CD14-positive monocyte (primary cell): ENCODE measurements at regions not wholly inside any gene's neighbourhood (a gene's known extent, or its start where the extent isn't known, plus 50 kb on each side); places are given as distances from the start of the nearest gene placed in this dataset.

Experiments
- DNase-seq, 3 donors: peaks; one replicate each; pipeline ENCODE4 v3.0.0-alpha.2; 2011 to 2022
- H2AFZ ChIP-seq: 2 replicates; pipeline ENCODE4 v1.6.0; 2012; ENCODE audit warnings: mild to moderate bottlenecking, low read depth, low read length, inconsistent platforms; ENCODE audit not compliant: insufficient read depth, poor library complexity, severe bottlenecking
- H3K27ac ChIP-seq, 2 donors: 1 replicate in 1 of 2; 2 replicates in 1 of 2; pipeline ENCODE4 v1.5.1; 2012 to 2013; ENCODE audit warnings: low read length in 2 of 2, control low read depth in 1 of 2, inconsistent platforms in 1 of 2, low read depth in 1 of 2, mild to moderate bottlenecking in 1 of 2
- H3K27me3 ChIP-seq, 2 donors: one replicate each; pipeline versions ENCODE4 v1.6.0 to v1.6.1; 2011 to 2013; ENCODE audit warnings: low read length in 2 of 2; ENCODE audit not compliant: control insufficient read depth in 2 of 2, insufficient read depth in 2 of 2
- H3K36me3 ChIP-seq, 2 donors: replicated peaks in 1 of 2; 1 replicate in 1 of 2; 2 replicates in 1 of 2; pipeline versions ENCODE4 v1.5.1 to v1.6.1; 2012 to 2013; ENCODE audit warnings: low read length in 2 of 2, control low read depth in 1 of 2, inconsistent platforms in 1 of 2, mild to moderate bottlenecking in 1 of 2; ENCODE audit not compliant: insufficient read depth in 2 of 2, control insufficient read depth in 1 of 2
- H3K4me1 ChIP-seq, 2 donors: 1 replicate in 1 of 2; 2 replicates in 1 of 2; pipeline versions ENCODE4 v1.5.1 to v1.6.1; 2012 to 2013; ENCODE audit warnings: low read length in 2 of 2, control low read depth in 1 of 2, inconsistent platforms in 1 of 2, mild to moderate bottlenecking in 1 of 2, moderate library complexity in 1 of 2; ENCODE audit not compliant: insufficient read depth in 2 of 2, control insufficient read depth in 1 of 2
- H3K4me2 ChIP-seq: replicated peaks from 2 replicates; pipeline ENCODE3; 2012; ENCODE audit warnings: low read length, moderate library complexity, mild to moderate bottlenecking; ENCODE audit not compliant: poor library complexity, severe bottlenecking; ENCODE audit errors: extremely low read depth
- H3K4me3 ChIP-seq, 3 experiments: fragments of 200-600 bp in 1 of 3; sonication (generic) in 1 of 3; replicated peaks in 1 of 3; 1 replicate in 2 of 3; 2 replicates in 1 of 3; pipeline ENCODE4 v1.5.1; 2011 to 2013; ENCODE audit warnings: low read length in 3 of 3, mild to moderate bottlenecking in 3 of 3, control low read depth in 2 of 3, low read depth in 2 of 3, inconsistent platforms in 1 of 3, moderate library complexity in 1 of 3
- H3K79me2 ChIP-seq: 2 replicates; pipeline ENCODE4 v1.6.0; 2012; ENCODE audit warnings: mild to moderate bottlenecking, control low read depth, inconsistent platforms, low read length, moderate library complexity; ENCODE audit not compliant: insufficient read depth
- H3K9ac ChIP-seq: 2 replicates; pipeline ENCODE4 v1.6.0; 2017; ENCODE audit warnings: low read length, mild to moderate bottlenecking; ENCODE audit not compliant: insufficient read depth, poor library complexity, severe bottlenecking
- H3K9me3 ChIP-seq, 2 donors: replicated peaks in 1 of 2; 1 replicate in 1 of 2; 2 replicates in 1 of 2; pipeline versions ENCODE4 v1.5.1 to v1.6.1; 2012 to 2013; ENCODE audit warnings: low read length in 2 of 2, control low read depth in 1 of 2; ENCODE audit not compliant: control insufficient read depth in 1 of 2, insufficient read depth in 1 of 2
- H4K20me1 ChIP-seq: 2 replicates; pipeline ENCODE4 v1.6.0; 2012; ENCODE audit warnings: mild to moderate bottlenecking, low read length, control low read depth, moderate library complexity; ENCODE audit not compliant: insufficient read depth
- H3K27ac Mint-ChIP-seq, 7 donors: one replicate each; pipeline ENCODE4 v1.8.0; 2020; ENCODE audit warnings: mild to moderate bottlenecking in 7 of 7, mixed read lengths in 7 of 7, moderate library complexity in 6 of 7, inconsistent platforms in 2 of 7
- H3K27me3 Mint-ChIP-seq, 3 donors: one replicate each; pipeline ENCODE4 v1.8.0; 2021 to 2022; ENCODE audit warnings: low read depth in 3 of 3, mild to moderate bottlenecking in 3 of 3, mixed read lengths in 3 of 3, moderate library complexity in 3 of 3, inconsistent platforms in 1 of 3
- H3K36me3 Mint-ChIP-seq, 2 donors: one replicate each; pipeline ENCODE4 v1.8.0; 2020; ENCODE audit warnings: mixed read lengths in 2 of 2, inconsistent platforms in 1 of 2, mild to moderate bottlenecking in 1 of 2
- H3K4me1 Mint-ChIP-seq: one replicate; pipeline ENCODE4 v1.8.0; 2020; ENCODE audit warnings: mild to moderate bottlenecking, mixed read lengths
- H3K4me3 Mint-ChIP-seq, 2 donors: one replicate each; pipeline ENCODE4 v1.8.0; 2020; ENCODE audit warnings: mild to moderate bottlenecking in 2 of 2, mixed read lengths in 2 of 2, moderate library complexity in 1 of 2
- H3K9me3 Mint-ChIP-seq, 7 donors: one replicate each; pipeline ENCODE4 v1.8.0; 2020 to 2022; ENCODE audit warnings: mixed read lengths in 7 of 7, mild to moderate bottlenecking in 6 of 7, moderate library complexity in 6 of 7, inconsistent platforms in 2 of 7
- CTCF ChIP-seq: fragments of 200-600 bp; IDR thresholded peaks from one replicate; pipeline ENCODE4 v1.8.0; 2022; ENCODE audit warnings: antibody characterized with exemption, mild to moderate bottlenecking
- WGBS: methylation state at CpG from one replicate; pipeline ENCODE4 v1.1.5; 2013; ENCODE audit warnings: missing lambda C conversion rate; ENCODE audit not compliant: insufficient coverage; 5-methylcytosine and 5-hydroxymethylcytosine counted together
- intact Hi-C, 2 donors: fragments of 100-400 bp; cut with micrococcal nuclease; formaldehyde crosslinking; loops; one replicate each; pipeline versions ENCODE4 v1.15.0 to v1.15.1; 2023

GRCh38 chr6:144878577-144878976 is 593.4 kb downstream of the UTRN start:
- Mint-ChIP-seq H3K36me3 (no peaks in the 10 kb centered on the region), H3K27me3 (no peaks in the 10 kb centered on the region), H3K4me3 (no peak overlapping the region), H3K9me3 (peaks cover 5 to 16% (median 7%) of the 10 kb centered on the region in 7 donors), H3K4me1 (no peaks in the 10 kb centered on the region), H3K27ac (no peak overlapping the region)
- Histone ChIP-seq H3K9ac (no peak overlapping the region), H3K9me3 (peaks cover 3 to 4% of the 10 kb centered on the region in 2 donors), H3K4me1 (no peaks in the 10 kb centered on the region), H3K27ac (no peak overlapping the region), H4K20me1 (no peaks in the 10 kb centered on the region), H3K36me3 (no peaks in the 10 kb centered on the region), H3K79me2 (no peaks in the 10 kb centered on the region), H3K27me3 (no peaks in the 10 kb centered on the region), H3K4me2 (no peak overlapping the region), H2AFZ (no peak overlapping the region), H3K4me3 (no peak overlapping the region)
- 100% methylated on average over 1 of the region's 5 CpGs for WGBS
- no peak for DNase-seq
- intact Hi-C loops, result no loop called here
- no peak for TF ChIP-seq CTCF

DNA sequence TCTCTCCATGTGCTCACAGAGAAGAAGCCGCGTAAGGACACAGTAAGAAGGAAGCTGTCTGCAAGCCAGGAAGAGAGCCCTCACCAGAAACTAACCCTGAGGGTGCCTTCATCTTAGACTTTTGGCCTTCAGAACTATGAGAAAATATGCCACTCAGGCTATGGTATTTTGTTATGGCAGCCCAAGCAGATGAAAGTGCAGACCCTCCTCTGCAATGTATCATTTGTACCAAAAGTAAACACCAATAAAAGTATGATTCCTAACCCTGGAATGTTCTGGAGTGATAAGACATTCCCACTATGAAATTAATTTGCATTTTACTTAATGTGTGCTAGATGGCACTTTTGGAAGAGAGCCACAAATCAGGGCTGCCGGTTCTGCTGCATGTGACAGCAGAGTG is 594.3 kb downstream of the UTRN start:
- intact Hi-C loops, result no loop called here
- DNase-seq, result no peak
- Mint-ChIP-seq H3K27me3 (peaks cover 0 to 2% (median 0%) of the 10 kb centered on the region in 3 donors), H3K27ac (no peak overlapping the region), H3K4me3 (no peak overlapping the region), H3K9me3 (peaks cover 2 to 12% (median 5%) of the 10 kb centered on the region in 7 donors), H3K4me1 (no peaks in the 10 kb centered on the region), H3K36me3 (no peaks in the 10 kb centered on the region)
- Histone ChIP-seq H3K79me2 (no peaks in the 10 kb centered on the region), H3K36me3 (no peaks in the 10 kb centered on the region), H3K9me3 (no peaks in the 10 kb centered on the region), H3K4me2 (no peak overlapping the region), H3K27me3 (no peaks in the 10 kb centered on the region), H2AFZ (no peak overlapping the region), H3K4me3 (no peak overlapping the region), H3K27ac (no peak overlapping the region), H3K4me1 (no peaks in the 10 kb centered on the region), H3K9ac (no peak overlapping the region), H4K20me1 (no peaks in the 10 kb centered on the region)
- WGBS, result no CpG with 5 or more reads among the region's 3 CpGs
- no peak for TF ChIP-seq CTCF
